ENCODE measurements at regions not wholly inside any gene's neighbourhood (a gene's known extent, or its start where the extent isn't known, plus 50 kb on each side); places are given as distances from the start of the nearest gene placed in this dataset.
"Not testable (repeated sequence)": the region's sequence is repeated elsewhere in the genome, so short reads cannot be mapped to it uniquely, and the experiment has no call there.

DNA sequence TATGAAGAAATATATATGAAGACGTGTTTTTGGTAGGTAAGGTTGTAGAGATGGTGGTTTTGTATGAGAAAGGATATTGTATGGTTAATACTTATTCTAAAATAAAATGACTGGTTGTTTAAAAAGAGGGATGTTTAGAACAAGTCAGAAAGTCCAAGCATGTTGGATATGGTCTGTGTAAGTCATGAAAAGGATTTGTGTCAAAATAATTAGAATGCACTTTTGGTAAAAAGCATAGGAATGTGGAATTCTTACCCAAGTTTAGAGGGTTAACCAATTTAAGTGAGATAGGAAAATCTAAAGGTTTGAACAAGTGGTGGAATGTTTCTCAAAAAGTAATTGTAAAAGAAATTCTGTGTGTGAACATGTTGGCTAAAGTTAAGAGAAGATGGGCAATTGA, 1556.5 kb upstream of the C9orf72 start:
- Mint-ChIP-seq H3K9me3 (peaks cover 14 to 17% of the 10 kb centered on the region in 2 donors), H3K27me3 (no peaks in the 10 kb centered on the region), H3K27ac (no peak overlapping the region), H3K4me3 (no peak overlapping the region), H3K36me3 (no peaks in the 10 kb centered on the region), H3K4me1 (no peaks in the 10 kb centered on the region)
- DNase-seq: no peak
- no peak for ATAC-seq (replicated peaks)

DNA sequence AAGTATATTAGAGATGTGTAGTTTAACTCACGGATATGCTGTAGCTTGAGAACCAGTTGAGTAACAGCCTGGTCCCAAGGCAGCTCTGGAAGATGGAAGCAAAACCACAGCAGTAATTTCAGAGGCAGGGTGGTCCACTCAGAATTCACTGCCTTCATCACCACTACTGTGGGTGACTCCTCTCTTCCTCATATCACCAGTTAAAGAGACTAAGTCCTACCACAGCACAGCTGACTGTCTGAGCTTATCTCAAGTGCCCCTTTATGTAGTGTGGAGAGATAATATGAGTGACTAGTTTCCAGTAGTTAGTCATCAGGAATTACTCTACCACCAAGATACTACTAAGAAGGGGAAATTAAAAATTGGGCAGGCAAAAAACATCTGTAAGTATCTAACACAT, 1571.2 kb upstream of the C9orf72 start:
- no peak overlapping the region for H3K27ac Mint-ChIP-seq
- H3K36me3 Mint-ChIP-seq: no peaks in the 10 kb centered on the region
- peaks cover 0 to 8% of the 10 kb centered on the region in 2 donors for H3K9me3 Mint-ChIP-seq
- H3K4me1 Mint-ChIP-seq: no peaks in the 10 kb centered on the region
- no peak for DNase-seq
- H3K27me3 Mint-ChIP-seq: no peaks in the 10 kb centered on the region
- ATAC-seq (replicated peaks): no peak
- no peak overlapping the region for H3K4me3 Mint-ChIP-seq

DNA sequence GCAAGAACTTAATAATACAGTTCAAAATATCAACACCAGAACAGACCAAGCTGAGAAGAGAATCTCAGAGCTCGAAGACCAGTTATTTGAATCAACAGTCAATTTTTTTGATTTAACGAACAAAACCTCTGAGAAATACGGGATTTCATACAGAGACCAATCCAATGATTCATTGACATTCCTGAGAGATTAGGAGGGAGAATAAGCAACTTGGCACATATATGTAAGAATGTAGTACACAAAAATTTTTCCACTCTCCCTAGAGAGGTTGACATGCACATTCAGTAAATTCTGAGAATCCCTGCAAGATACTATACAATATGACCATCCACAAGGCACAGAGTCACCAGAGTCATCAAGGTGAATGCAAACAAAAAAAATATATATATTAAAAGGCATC, 1577.3 kb upstream of the C9orf72 start:
- Mint-ChIP-seq H3K9me3 (peaks cover 0 to 1% of the 10 kb centered on the region in 2 donors), H3K36me3 (no peaks in the 10 kb centered on the region), H3K27ac (no peak overlapping the region), H3K4me1 (no peaks in the 10 kb centered on the region), H3K4me3 (no peak overlapping the region), H3K27me3 (no peaks in the 10 kb centered on the region)
- DNase-seq: no peak
- ATAC-seq (replicated peaks): no peak

DNA sequence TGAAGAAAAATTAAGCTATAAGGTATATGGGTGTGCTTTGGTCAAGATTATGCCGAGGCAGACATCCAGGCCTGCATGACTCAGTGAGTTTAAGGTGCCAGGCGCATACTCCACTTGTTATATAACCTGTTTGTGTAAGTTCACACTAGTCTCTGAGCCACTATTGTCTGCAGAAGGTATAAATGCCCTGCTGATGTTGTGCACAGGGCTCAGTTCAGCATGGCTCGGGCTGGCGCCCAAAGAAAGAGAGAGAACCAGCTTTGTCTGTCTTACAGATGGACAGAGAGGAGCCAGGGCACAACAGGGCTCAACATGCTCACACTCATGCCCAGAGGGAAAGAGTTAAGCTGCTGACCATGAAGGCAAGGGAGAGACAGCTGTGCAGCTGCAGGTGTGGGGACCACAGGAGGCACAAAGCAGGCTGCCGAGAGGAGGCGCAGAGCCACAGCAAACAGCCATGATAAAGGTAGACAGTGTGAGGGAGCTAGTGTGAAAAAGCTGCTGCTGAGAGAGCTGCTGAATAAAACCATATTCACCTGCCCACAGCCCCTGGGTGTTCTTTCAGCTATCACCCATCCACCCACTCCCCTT, 1587.6 kb upstream of the C9orf72 start:
- Mint-ChIP-seq H3K9me3 (peaks cover 0 to 2% of the 10 kb centered on the region in 2 donors), H3K27ac (no peak overlapping the region), H3K27me3 (no peaks in the 10 kb centered on the region), H3K4me1 (no peaks in the 10 kb centered on the region), H3K4me3 (no peak overlapping the region), H3K36me3 (no peaks in the 10 kb centered on the region)
- ATAC-seq (replicated peaks) (no peak), DNase-seq (no peak)

DNA sequence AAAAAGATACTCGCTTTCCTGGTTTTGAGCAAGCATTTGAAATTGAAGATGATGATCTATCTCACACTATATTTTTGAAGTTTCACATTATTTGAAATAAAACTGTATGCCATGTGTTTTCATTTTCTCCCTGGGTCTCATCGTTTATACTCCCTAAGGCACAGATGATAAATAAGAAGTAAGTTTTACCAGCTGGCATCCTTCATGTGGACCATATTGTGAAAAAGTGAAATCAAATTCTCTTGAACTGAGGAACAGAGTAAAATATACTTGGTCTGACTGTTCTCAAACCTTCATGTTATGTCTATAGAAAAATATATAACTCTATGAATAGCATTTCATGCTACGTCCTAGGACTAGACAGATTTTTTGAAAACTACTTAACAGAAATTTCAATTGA, 1600.9 kb upstream of the C9orf72 start:
- Mint-ChIP-seq H3K36me3 (no peaks in the 10 kb centered on the region), H3K4me1 (no peaks in the 10 kb centered on the region), H3K4me3 (no peak overlapping the region), H3K27ac (no peak overlapping the region), H3K9me3 (no peaks in the 10 kb centered on the region), H3K27me3 (no peaks in the 10 kb centered on the region)
- ATAC-seq (replicated peaks) (no peak), DNase-seq (no peak)

DNA sequence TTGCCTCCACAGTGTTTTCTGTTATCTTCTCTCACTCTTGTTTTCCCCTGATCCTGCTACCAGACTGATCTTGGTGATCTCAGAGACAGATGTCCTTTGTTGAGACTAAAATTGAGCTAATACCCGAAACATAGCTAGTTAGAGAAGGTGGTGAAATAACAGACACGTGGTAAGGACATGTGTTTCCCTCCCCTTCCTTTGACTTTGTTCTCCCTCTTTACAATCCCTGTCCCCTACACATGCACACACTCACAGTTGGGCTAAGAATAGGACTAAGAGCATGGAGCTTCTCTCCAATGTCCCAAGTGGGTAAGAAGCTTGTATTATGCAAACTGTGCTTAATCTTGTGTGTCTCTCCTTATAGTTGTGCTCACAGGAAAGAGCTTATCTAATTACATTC, 1603.0 kb upstream of the C9orf72 start:
- no peak for DNase-seq

DNA sequence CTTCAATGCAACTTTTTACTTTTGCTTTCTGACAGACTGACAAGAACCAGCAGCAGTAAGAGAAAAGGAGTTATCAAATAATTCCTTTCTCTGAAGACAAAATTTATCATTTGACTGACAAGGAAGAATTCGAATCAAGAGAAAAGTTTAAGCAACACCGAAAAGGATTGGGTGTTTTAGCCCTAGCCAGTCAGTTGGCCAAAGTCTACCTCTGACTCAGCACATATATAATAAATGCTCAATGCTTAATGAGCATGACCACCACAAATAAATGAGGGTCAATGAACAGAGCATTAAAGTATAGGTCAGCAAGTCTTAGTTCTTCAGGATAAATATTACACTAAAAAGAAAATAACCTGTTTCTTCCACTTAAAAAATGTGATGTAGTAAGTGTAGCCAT, 1603.5 kb upstream of the C9orf72 start:
- Mint-ChIP-seq H3K27ac (no peak overlapping the region), H3K4me3 (no peak overlapping the region), H3K4me1 (no peaks in the 10 kb centered on the region), H3K36me3 (no peaks in the 10 kb centered on the region), H3K9me3 (no peaks in the 10 kb centered on the region), H3K27me3 (no peaks in the 10 kb centered on the region)
- no peak for DNase-seq
- ATAC-seq (replicated peaks): no peak

More for the DNA sequence above, 1603.0 kb upstream of the C9orf72 start:
- Mint-ChIP-seq H3K4me3 (no peak overlapping the region), H3K9me3 (no peaks in the 10 kb centered on the region), H3K36me3 (no peaks in the 10 kb centered on the region), H3K27me3 (no peaks in the 10 kb centered on the region), H3K4me1 (no peaks in the 10 kb centered on the region), H3K27ac (no peak overlapping the region)
- ATAC-seq (replicated peaks): no peak

DNA sequence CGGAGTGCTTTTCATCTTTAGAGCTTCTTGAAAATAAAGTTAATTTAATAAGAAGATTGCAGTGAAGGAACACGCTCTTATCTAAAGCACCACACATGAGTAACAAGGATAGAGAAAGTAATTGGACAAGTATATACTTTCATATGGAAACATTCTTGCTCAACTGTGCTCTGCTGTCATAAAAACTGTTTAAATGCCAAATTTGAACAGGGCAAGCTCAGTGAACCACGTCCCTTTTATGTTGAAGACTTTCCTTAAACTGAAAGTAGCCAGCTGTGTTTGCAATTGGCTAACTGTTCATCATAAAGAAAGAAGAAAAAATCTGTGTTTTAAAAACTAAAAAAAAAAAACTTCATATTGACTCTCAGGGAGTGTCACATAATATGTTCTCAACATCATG, 1610.7 kb upstream of the C9orf72 start:
- Mint-ChIP-seq H3K36me3 (no peaks in the 10 kb centered on the region), H3K4me1 (no peaks in the 10 kb centered on the region), H3K27ac (no peak overlapping the region), H3K4me3 (no peak overlapping the region), H3K27me3 (no peaks in the 10 kb centered on the region), H3K9me3 (no peaks in the 10 kb centered on the region)
- DNase-seq (no peak), ATAC-seq (replicated peaks) (no peak)

DNA sequence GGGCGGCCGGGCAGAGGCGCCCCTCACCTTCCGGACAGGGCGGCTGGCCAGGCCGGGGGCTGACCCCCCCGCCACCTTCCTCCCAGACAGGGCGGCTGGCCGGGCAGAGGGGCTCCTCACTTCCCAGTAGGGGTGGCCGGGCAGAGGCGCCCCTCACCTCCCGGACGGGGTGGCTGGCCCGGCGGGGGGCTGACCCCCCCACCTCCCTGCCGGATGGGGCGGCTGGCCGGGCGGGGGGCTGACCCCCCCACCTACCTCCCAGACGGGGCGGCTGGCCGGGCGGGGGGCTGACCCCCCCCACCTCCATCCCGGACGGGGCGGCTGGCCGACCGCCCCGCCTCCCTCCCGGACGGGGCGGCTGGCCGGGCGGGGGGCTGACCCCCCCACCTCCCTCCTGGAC, 1615.5 kb upstream of the C9orf72 start:
- H3K9me3 Mint-ChIP-seq; ATAC-seq (replicated peaks); H3K4me3 Mint-ChIP-seq; H3K27ac Mint-ChIP-seq; H3K27me3 Mint-ChIP-seq; DNase-seq; H3K4me1 Mint-ChIP-seq; H3K36me3 Mint-ChIP-seq: not testable (repeated sequence)

DNA sequence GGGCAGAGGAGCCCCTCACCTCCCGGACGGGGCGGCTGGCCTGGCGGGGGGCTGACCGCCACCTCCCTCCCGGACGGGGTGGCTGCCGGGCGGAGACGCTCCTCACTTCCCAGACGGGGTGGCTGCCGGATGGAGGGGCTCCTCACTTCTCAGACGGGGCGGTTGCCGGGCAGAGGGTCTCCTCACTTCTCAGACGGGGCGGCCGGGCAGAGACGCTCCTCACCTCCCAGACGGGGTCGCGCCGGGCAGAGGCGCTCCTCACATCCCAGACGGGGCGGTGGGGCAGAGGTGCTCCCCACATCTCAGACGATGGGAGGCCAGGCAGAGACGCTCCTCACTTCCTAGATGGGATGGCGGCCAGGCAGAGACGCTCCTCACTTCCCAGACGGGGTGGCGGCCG, 1615.9 kb upstream of the C9orf72 start:
- H3K9me3 Mint-ChIP-seq; H3K27me3 Mint-ChIP-seq; H3K4me3 Mint-ChIP-seq; H3K4me1 Mint-ChIP-seq; DNase-seq; H3K36me3 Mint-ChIP-seq; H3K27ac Mint-ChIP-seq; ATAC-seq (replicated peaks): not testable (repeated sequence)

DNA sequence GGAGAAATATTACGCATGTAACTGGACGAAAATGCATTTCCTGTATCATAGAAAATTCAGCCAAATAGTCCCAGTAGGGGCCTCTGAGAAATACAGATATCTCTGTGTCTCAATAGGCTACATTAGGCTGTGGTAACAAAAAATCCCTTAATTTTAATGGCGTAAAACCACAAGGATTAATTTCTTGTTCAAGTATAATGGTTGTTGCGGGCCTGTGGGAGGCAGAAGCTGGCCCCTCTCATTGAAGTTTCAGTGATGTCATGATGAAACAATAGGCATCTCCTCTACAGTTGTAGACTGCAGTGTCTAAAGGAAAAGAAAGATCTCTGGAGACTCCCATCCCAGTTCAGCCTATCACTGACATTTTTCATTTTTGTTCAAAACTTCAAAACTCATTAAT, 1625.6 kb upstream of the C9orf72 start:
- H3K27me3 Mint-ChIP-seq: no peaks in the 10 kb centered on the region
- no peaks in the 10 kb centered on the region for H3K36me3 Mint-ChIP-seq
- no peaks in the 10 kb centered on the region for H3K4me1 Mint-ChIP-seq
- peaks cover 0 to 3% of the 10 kb centered on the region in 2 donors for H3K9me3 Mint-ChIP-seq
- ATAC-seq (replicated peaks) (no peak), DNase-seq (no peak)
- H3K27ac Mint-ChIP-seq: no peak overlapping the region
- no peak overlapping the region for H3K4me3 Mint-ChIP-seq

DNA sequence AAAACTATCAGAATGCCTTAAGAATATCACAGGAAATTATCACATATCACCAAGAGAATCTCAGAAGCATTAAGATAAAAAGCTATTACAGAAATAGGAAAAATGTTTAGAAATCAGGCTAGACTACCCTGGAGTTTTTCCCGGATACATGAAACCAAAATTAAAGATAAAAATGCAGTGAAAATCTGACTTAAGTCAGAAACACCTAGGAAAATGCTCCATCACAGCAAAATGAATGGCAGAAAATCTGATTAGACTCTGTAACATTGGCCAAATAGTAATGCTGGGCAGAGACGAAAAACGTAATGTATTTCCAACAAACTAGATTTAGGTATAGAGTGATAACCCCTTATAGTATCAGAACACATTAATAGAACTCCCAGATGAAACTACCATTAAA, 1626.7 kb upstream of the C9orf72 start:
- H3K4me3 Mint-ChIP-seq: no peak overlapping the region
- no peaks in the 10 kb centered on the region for H3K27me3 Mint-ChIP-seq
- no peak for DNase-seq
- H3K36me3 Mint-ChIP-seq: no peaks in the 10 kb centered on the region
- H3K9me3 Mint-ChIP-seq: peaks cover 0 to 3% of the 10 kb centered on the region in 2 donors
- no peak for ATAC-seq (replicated peaks)
- H3K27ac Mint-ChIP-seq: no peak overlapping the region
- no peaks in the 10 kb centered on the region for H3K4me1 Mint-ChIP-seq

DNA sequence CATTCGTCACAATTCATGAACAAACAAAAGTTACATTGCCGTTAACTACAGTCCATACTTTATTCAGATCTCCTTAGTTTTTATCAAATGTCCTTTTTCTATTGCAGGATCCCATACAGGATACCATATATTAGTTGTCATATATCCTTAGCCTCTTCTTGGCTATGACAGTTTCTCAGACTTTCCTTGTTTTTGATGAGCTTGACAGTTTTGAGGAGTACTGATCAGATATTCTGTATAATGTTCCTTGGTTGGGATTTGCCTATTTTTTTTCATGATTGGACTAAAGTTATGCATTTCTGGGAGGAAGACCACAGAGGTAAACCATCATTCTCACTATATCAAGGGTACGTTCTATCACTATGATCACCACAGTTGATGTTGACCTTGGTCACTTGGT, 1627.4 kb upstream of the C9orf72 start:
- ATAC-seq (replicated peaks) (no peak), DNase-seq (no peak)
- H3K9me3 Mint-ChIP-seq: peaks cover 0 to 3% of the 10 kb centered on the region in 2 donors
- H3K27me3 Mint-ChIP-seq: no peaks in the 10 kb centered on the region
- no peaks in the 10 kb centered on the region for H3K4me1 Mint-ChIP-seq
- H3K27ac Mint-ChIP-seq: no peak overlapping the region
- no peaks in the 10 kb centered on the region for H3K36me3 Mint-ChIP-seq
- no peak overlapping the region for H3K4me3 Mint-ChIP-seq

DNA sequence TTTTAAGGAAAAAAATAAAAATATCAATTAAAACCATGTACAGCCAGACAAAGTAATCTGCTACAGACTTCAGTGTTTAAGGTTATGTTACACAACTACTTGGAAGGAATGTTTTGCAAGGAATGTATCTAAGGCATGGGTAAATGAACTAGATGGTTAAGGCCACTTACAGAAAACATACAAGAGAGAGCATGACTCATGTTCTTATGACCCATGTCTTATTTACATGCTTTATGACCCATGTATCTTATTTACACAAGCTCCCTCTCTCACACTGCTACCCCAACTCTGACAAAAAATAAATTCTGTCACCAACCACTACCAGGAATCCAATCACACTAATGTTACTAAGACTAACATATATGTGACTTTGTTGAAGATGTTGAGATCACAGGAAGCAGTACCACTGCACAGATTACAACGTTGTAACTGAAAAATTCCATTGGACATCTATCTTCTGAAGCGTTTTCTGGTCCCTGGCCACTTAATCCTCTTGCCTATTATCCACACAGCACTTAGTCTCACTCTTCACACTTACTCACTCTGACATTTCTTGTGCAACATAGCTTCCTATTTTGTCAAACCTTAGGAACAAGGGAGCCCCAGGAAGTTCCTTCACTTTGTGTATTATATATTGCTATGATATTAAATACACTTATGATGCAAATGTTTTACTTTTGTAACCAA, 1630.1 kb upstream of the C9orf72 start:
- no peak overlapping the region for H3K27ac Mint-ChIP-seq
- H3K4me3 Mint-ChIP-seq: no peak overlapping the region
- no peak for ATAC-seq (replicated peaks)
- H3K27me3 Mint-ChIP-seq: no peaks in the 10 kb centered on the region
- no peaks in the 10 kb centered on the region for H3K36me3 Mint-ChIP-seq
- no peaks in the 10 kb centered on the region for H3K4me1 Mint-ChIP-seq
- no peak for DNase-seq
- peaks cover 0 to 3% of the 10 kb centered on the region in 2 donors for H3K9me3 Mint-ChIP-seq

DNA sequence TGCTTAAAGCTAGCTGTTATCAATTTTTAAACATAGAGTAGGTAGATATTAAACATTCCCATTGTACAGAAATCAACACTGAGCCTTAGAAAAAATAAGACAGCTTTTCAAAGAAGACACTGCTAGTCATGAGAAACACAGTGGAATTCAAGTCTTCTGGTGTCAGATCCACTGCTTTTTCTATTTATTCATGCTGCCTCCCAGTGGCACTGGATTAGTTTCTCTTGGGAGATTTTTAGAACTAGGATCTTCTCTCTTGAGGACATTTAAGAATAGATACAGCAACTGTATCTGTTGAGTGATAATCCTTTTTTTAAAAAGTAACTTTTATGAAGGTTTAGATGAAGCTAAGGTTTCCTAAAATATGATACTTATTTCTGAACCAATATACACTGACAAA, 1635.4 kb upstream of the C9orf72 start:
- no peak for ATAC-seq (replicated peaks)
- H3K4me1 Mint-ChIP-seq: peaks cover 6 to 13% of the 10 kb centered on the region in 2 donors
- peaks cover 28 to 30% of the 10 kb centered on the region in 2 donors for H3K27me3 Mint-ChIP-seq
- H3K36me3 Mint-ChIP-seq: no peaks in the 10 kb centered on the region
- H3K27ac Mint-ChIP-seq: no peak overlapping the region
- DNase-seq: no peak
- no peaks in the 10 kb centered on the region for H3K9me3 Mint-ChIP-seq
- no peak overlapping the region for H3K4me3 Mint-ChIP-seq
